Midbrain (tissue), 1 donor: ENCODE measurements at regions not wholly inside any gene's neighbourhood (a gene's known extent, or its start where the extent isn't known, plus 50 kb on each side); places are given as distances from the start of the nearest gene placed in this dataset.

Source experiments
- DNase-seq: peaks from one replicate; lab custom pipeline; 2025; lab: John Stamatoyannopoulos, UW

GRCh38 chr2:42871372-42871771 lies 79.0 kb upstream of the HAAO start:
- no peak for DNase-seq

- no peak for DNase-seq
Observed at GRCh38 chr2:42868874-42869273, 76.5 kb upstream of the HAAO start.

GRCh38 chr2:42868096-42868495 lies 75.7 kb upstream of the HAAO start:
- no peak for DNase-seq

GRCh38 chr2:42867093-42868065 lies 75.0 kb upstream of the HAAO start:
- no peak for DNase-seq

- DNase-seq, result no peak
Observed at GRCh38 chr2:42865884-42866881, 73.8 kb upstream of the HAAO start.

GRCh38 chr2:42864641-42865280 lies 72.4 kb upstream of the HAAO start:
- no peak for DNase-seq

GRCh38 chr2:42864222-42864621 lies 71.8 kb upstream of the HAAO start:
- no peak for DNase-seq

GRCh38 chr2:42863751-42864150 lies 71.4 kb upstream of the HAAO start:
- no peak for DNase-seq

- DNase-seq, result no peak
Observed at GRCh38 chr2:42863320-42863719, 70.9 kb upstream of the HAAO start.

GRCh38 chr2:42862669-42863185 lies 70.3 kb upstream of the HAAO start:
- no peak for DNase-seq

- DNase-seq, result no peak
Observed at GRCh38 chr2:42861321-42861720, 68.9 kb upstream of the HAAO start.

GRCh38 chr2:42860319-42861094 lies 68.1 kb upstream of the HAAO start:
- DNase-seq, result no peak

- no peak for DNase-seq
Observed at GRCh38 chr2:42859791-42860190, 67.4 kb upstream of the HAAO start.

GRCh38 chr2:42859006-42859552 lies 66.7 kb upstream of the HAAO start:
- DNase-seq, result peak; percentile 28

GRCh38 chr2:42858140-42859005 lies 66.0 kb upstream of the HAAO start:
- DNase-seq, result no peak

- no peak for DNase-seq
Observed at GRCh38 chr2:42856891-42857632, 64.7 kb upstream of the HAAO start.

- DNase-seq, result no peak
Observed at GRCh38 chr2:42856106-42856860, 63.9 kb upstream of the HAAO start.
